ENCODE measurements at regions not wholly inside any gene's neighbourhood (a gene's known extent, or its start where the extent isn't known, plus 50 kb on each side); places are given as distances from the start of the nearest gene placed in this dataset.

DNA sequence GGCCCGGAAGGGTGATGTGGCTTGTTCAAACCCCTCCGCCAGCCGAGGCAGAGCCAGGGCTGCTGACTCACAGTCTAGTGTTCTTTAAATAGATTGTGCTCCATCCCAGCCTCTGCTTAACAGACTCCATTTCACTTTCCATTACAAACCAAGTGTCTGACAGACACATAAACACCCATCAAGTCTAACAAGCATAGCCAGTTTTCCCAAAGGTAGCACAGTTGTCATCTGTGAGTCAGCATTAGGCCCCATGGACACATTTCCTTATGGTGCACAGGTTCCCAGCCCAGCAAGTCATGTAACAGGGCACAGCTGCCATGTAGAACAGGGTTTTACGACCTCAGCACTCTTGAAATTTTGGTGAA lies 109.9 kb upstream of the RAP2B start:
- TF ChIP-seq EZH2 (IDR thresholded peaks at IDR 0.05; ENCODE audit: low read length), result no peak
- TF ChIP-seq, protein P1, sequence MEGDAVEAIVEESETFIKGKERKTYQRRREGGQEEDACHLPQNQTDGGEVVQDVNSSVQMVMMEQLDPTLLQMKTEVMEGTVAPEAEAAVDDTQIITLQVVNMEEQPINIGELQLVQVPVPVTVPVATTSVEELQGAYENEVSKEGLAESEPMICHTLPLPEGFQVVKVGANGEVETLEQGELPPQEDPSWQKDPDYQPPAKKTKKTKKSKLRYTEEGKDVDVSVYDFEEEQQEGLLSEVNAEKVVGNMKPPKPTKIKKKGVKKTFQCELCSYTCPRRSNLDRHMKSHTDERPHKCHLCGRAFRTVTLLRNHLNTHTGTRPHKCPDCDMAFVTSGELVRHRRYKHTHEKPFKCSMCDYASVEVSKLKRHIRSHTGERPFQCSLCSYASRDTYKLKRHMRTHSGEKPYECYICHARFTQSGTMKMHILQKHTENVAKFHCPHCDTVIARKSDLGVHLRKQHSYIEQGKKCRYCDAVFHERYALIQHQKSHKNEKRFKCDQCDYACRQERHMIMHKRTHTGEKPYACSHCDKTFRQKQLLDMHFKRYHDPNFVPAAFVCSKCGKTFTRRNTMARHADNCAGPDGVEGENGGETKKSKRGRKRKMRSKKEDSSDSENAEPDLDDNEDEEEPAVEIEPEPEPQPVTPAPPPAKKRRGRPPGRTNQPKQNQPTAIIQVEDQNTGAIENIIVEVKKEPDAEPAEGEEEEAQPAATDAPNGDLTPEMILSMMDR (optimal IDR thresholded peaks at IDR 0.05 in 1 of 3, IDR thresholded peaks at IDR 0.05 in 1 of 3, conservative IDR thresholded peaks at IDR 0.05 in 1 of 3; ENCODE audit: extremely low read depth in 1 of 3, insufficient read depth in 2 of 3, low read length in 3 of 3), result no peak
